ENCODE measurements at regions not wholly inside any gene's neighbourhood (a gene's known extent, or its start where the extent isn't known, plus 50 kb on each side); places are given as distances from the start of the nearest gene placed in this dataset.

GRCh38 chrX:25663701-25664100 is 474.4 kb upstream of the MAGEB18 start:
- Histone ChIP-seq H3K27ac (ENCODE audit: low read depth in 1 of 2, low read length in 2 of 2) (no peak overlapping the region), H3K27me3 (ENCODE audit: control insufficient read depth in 1 of 2, insufficient read depth in 2 of 2, low read length in 2 of 2) (no peaks in the 10 kb centered on the region), H3K36me3 (ENCODE audit: insufficient read depth, low read length) (no peaks in the 10 kb centered on the region), H3K4me3 (ENCODE audit: low read length) (no peak overlapping the region), H3K9me3 (ENCODE audit: control insufficient read depth in 1 of 2, insufficient read depth in 1 of 2, low read length in 2 of 2) (no peaks in the 10 kb centered on the region), H3K4me1 (ENCODE audit: insufficient read depth, low read length) (no peaks in the 10 kb centered on the region)
- H3K27me3 Mint-ChIP-seq, result no peaks in the 10 kb centered on the region
- POLR2A ChIA-PET, result no interaction called here
- CTCF ChIA-PET, result no interaction called here
- intact Hi-C loops (cut with DNase I, micrococcal nuclease), result no loop called here
- no peaks in the 10 kb centered on the region for H3K9me3 Mint-ChIP-seq
- H3K4me3 Mint-ChIP-seq, result no peak overlapping the region
- H3K27ac Mint-ChIP-seq, result no peak overlapping the region
- H3K36me3 Mint-ChIP-seq (ENCODE audit: low read depth), result no peaks in the 10 kb centered on the region
- H3K4me1 Mint-ChIP-seq (ENCODE audit: low read depth), result no peaks in the 10 kb centered on the region
- no peak for TF ChIP-seq CTCF (IDR thresholded peaks at IDR 0.05)
- no peak for DNase-seq
- ATAC-seq (ENCODE audit: poor library complexity), result no peak

GRCh38 chrX:25665431-25665830 is 472.7 kb upstream of the MAGEB18 start:
- no peak for TF ChIP-seq CTCF (IDR thresholded peaks at IDR 0.05)
- Mint-ChIP-seq H3K36me3 (ENCODE audit: low read depth) (no peaks in the 10 kb centered on the region), H3K4me1 (ENCODE audit: low read depth) (no peaks in the 10 kb centered on the region), H3K27ac (no peak overlapping the region), H3K9me3 (no peaks in the 10 kb centered on the region), H3K27me3 (no peaks in the 10 kb centered on the region), H3K4me3 (no peak overlapping the region)
- no peaks in the 10 kb centered on the region for H3K36me3 ChIP-seq (ENCODE audit: insufficient read depth, low read length)
- DNase-seq, result no peak
- no peak for ATAC-seq (ENCODE audit: poor library complexity)
- ChIA-PET POLR2A (no interaction called here), CTCF (no interaction called here)
- H3K4me3 ChIP-seq (ENCODE audit: low read length), result no peak overlapping the region
- H3K9me3 ChIP-seq (ENCODE audit: control insufficient read depth in 1 of 2, insufficient read depth in 1 of 2, low read length in 2 of 2), result no peaks in the 10 kb centered on the region
- no peak overlapping the region for H3K27ac ChIP-seq (ENCODE audit: low read depth in 1 of 2, low read length in 2 of 2)
- no peaks in the 10 kb centered on the region for H3K27me3 ChIP-seq (ENCODE audit: control insufficient read depth in 1 of 2, insufficient read depth in 2 of 2, low read length in 2 of 2)
- no peaks in the 10 kb centered on the region for H3K4me1 ChIP-seq (ENCODE audit: insufficient read depth, low read length)
- intact Hi-C loops (cut with DNase I, micrococcal nuclease), result no loop called here

GRCh38 chrX:25667681-25668080 is 470.5 kb upstream of the MAGEB18 start:
- H3K4me1 Mint-ChIP-seq (ENCODE audit: low read depth), result no peaks in the 10 kb centered on the region
- ChIA-PET POLR2A (no interaction called here), CTCF (no interaction called here)
- Histone ChIP-seq H3K36me3 (ENCODE audit: insufficient read depth, low read length) (no peaks in the 10 kb centered on the region), H3K27ac (ENCODE audit: low read depth in 1 of 2, low read length in 2 of 2) (no peak overlapping the region), H3K9me3 (ENCODE audit: control insufficient read depth in 1 of 2, insufficient read depth in 1 of 2, low read length in 2 of 2) (no peaks in the 10 kb centered on the region), H3K4me3 (ENCODE audit: low read length) (no peak overlapping the region), H3K27me3 (ENCODE audit: control insufficient read depth in 1 of 2, insufficient read depth in 2 of 2, low read length in 2 of 2) (no peaks in the 10 kb centered on the region), H3K4me1 (ENCODE audit: insufficient read depth, low read length) (no peaks in the 10 kb centered on the region)
- TF ChIP-seq CTCF (IDR thresholded peaks at IDR 0.05), result no peak
- H3K36me3 Mint-ChIP-seq (ENCODE audit: low read depth), result no peaks in the 10 kb centered on the region
- H3K27ac Mint-ChIP-seq, result no peak overlapping the region
- no peak overlapping the region for H3K4me3 Mint-ChIP-seq
- no peaks in the 10 kb centered on the region for H3K9me3 Mint-ChIP-seq
- no peaks in the 10 kb centered on the region for H3K27me3 Mint-ChIP-seq
- ATAC-seq (ENCODE audit: poor library complexity), result no peak
- intact Hi-C loops (cut with DNase I, micrococcal nuclease), result no loop called here
- no peak for DNase-seq
